ENCODE measurements at regions not wholly inside any gene's neighbourhood (a gene's known extent, or its start where the extent isn't known, plus 50 kb on each side); places are given as distances from the start of the nearest gene placed in this dataset.
"Not testable (repeated sequence)": the region's sequence is repeated elsewhere in the genome, so short reads cannot be mapped to it uniquely, and the experiment has no call there.

- TF ChIP-seq CTCF, POLR2A (IDR thresholded peaks at IDR 0.05): not testable (repeated sequence)
These were observed 371.6 kb downstream of the ANAPC1 start for GRCh38 chr2:111512378-111512777.
